WTC11 (cell line): ENCODE measurements at regions not wholly inside any gene's neighbourhood (a gene's known extent, or its start where the extent isn't known, plus 50 kb on each side); places are given as distances from the start of the nearest gene placed in this dataset.

Experiments used
- ATAC-seq: fragments of 200-7000 bp; cut with Tn5 transposase; 2 replicates; pipeline ENCODE4 v1.10.0; 2021; ENCODE audit warnings: mild to moderate bottlenecking, moderate library complexity
- CTCF ChIA-PET: fragments of 300-600 bp; sonication (Branson Sonifier 250); formaldehyde crosslinking; loops from one replicate; lab custom pipeline; 2021; ENCODE audit warnings: antibody characterized with exemption; lab: Charles Lee
- POLR2A ChIA-PET: fragments of 350-600 bp; sonication (Branson Sonifier 250); formaldehyde crosslinking; loops from one replicate; lab custom pipeline; 2021; ENCODE audit warnings: antibody characterized with exemption; lab: Charles Lee
- DNase-seq: peaks from one replicate; pipeline ENCODE4 v3.0.0; 2021; ENCODE audit warnings: low spot score
- H3K27ac Mint-ChIP-seq: 2 replicates; pipeline ENCODE4 v1.8.0; 2021; ENCODE audit warnings: mixed read lengths
- H3K27me3 Mint-ChIP-seq: 2 replicates; pipeline ENCODE4 v1.8.0; 2021; ENCODE audit warnings: low read depth, mild to moderate bottlenecking, moderate library complexity, mixed read lengths
- H3K36me3 Mint-ChIP-seq: 2 replicates; pipeline ENCODE4 v1.8.0; 2021; ENCODE audit warnings: mixed read lengths
- H3K4me1 Mint-ChIP-seq: 2 replicates; pipeline ENCODE4 v1.8.0; 2022; ENCODE audit warnings: mixed read lengths
- H3K4me3 Mint-ChIP-seq: 2 replicates; pipeline ENCODE4 v1.8.0; 2021; ENCODE audit warnings: mild to moderate bottlenecking, moderate library complexity, mixed read lengths
- H3K9me3 Mint-ChIP-seq: 2 replicates; pipeline ENCODE4 v1.8.0; 2021; ENCODE audit warnings: mixed read lengths
- EMX1 ChIP-seq: fragments of 250-450 bp; sonication (Bioruptor Pico); IDR thresholded peaks from 2 replicates; pipeline ENCODE4 v1.8.0; 2021; ENCODE audit warnings: mild to moderate bottlenecking
- ERG ChIP-seq: fragments of 250-450 bp; sonication (Bioruptor Pico); IDR thresholded peaks from 2 replicates; pipeline ENCODE4 v1.8.0; 2021; ENCODE audit warnings: mild to moderate bottlenecking
- IRF2 ChIP-seq: sonication (generic); formaldehyde crosslinking; IDR thresholded peaks from 2 replicates; pipeline ENCODE4 v1.8.0; 2022; ENCODE audit warnings: low read depth, missing genetic modification reagents, borderline replicate concordance
- JAZF1 ChIP-seq: fragments of 250-450 bp; sonication (Bioruptor Pico); IDR thresholded peaks from 2 replicates; pipeline ENCODE4 v1.9.0; 2021; ENCODE audit warnings: moderate library complexity, mild to moderate bottlenecking, inconsistent platforms
- JUN ChIP-seq: sonication (generic); formaldehyde crosslinking; IDR thresholded peaks from 2 replicates; pipeline ENCODE4 v1.8.0; 2023; ENCODE audit warnings: mild to moderate bottlenecking, missing genetic modification reagents
- MLX ChIP-seq: sonication (generic); formaldehyde crosslinking; IDR thresholded peaks from 2 replicates; pipeline ENCODE4 v1.8.1; 2023; ENCODE audit warnings: mild to moderate bottlenecking, missing genetic modification reagents, moderate library complexity
- NR1H2 ChIP-seq: sonication (generic); formaldehyde crosslinking; IDR thresholded peaks from 2 replicates; pipeline ENCODE4 v1.9.0; 2021; ENCODE audit warnings: mild to moderate bottlenecking, moderate library complexity, missing genetic modification reagents
- PRRX2 ChIP-seq: fragments of 250-450 bp; sonication (Bioruptor Pico); IDR thresholded peaks from 2 replicates; pipeline ENCODE4 v1.8.0; 2021; ENCODE audit warnings: mild to moderate bottlenecking
- SOX15 ChIP-seq: fragments of 250-450 bp; sonication (Bioruptor Pico); IDR thresholded peaks from 2 replicates; pipeline ENCODE4 v1.9.0; 2021; ENCODE audit warnings: mild to moderate bottlenecking
- TP53 ChIP-seq: sonication (generic); formaldehyde crosslinking; IDR thresholded peaks from 2 replicates; pipeline ENCODE4 v1.8.1; 2023; ENCODE audit warnings: mild to moderate bottlenecking, missing genetic modification reagents
- USF1 ChIP-seq: sonication (generic); formaldehyde crosslinking; IDR thresholded peaks from 2 replicates; pipeline ENCODE4 v1.8.0; 2022; ENCODE audit warnings: mild to moderate bottlenecking, missing genetic modification reagents
- ZBTB21 ChIP-seq: sonication (generic); formaldehyde crosslinking; IDR thresholded peaks from 2 replicates; pipeline ENCODE4 v1.8.1; 2023; ENCODE audit warnings: mild to moderate bottlenecking, missing genetic modification reagents, borderline replicate concordance
- ZNF138 ChIP-seq: sonication (generic); formaldehyde crosslinking; conservative IDR thresholded peaks from 2 replicates; pipeline ENCODE4 v1.8.1; 2022; ENCODE audit warnings: mild to moderate bottlenecking, moderate library complexity, missing genetic modification reagents
- ZNF263 ChIP-seq: sonication (generic); formaldehyde crosslinking; IDR thresholded peaks from 2 replicates; pipeline ENCODE4 v1.8.1; 2022; ENCODE audit warnings: low read depth, mild to moderate bottlenecking, moderate library complexity, missing genetic modification reagents
- ZNF671 ChIP-seq: fragments of 250-450 bp; sonication (Bioruptor Pico); IDR thresholded peaks from 2 replicates; pipeline ENCODE4 v1.8.0; 2021; ENCODE audit warnings: mild to moderate bottlenecking
- TF ChIP-seq, protein P1 (sequence below): sonication (generic); formaldehyde crosslinking; IDR thresholded peaks from 2 replicates; pipeline ENCODE4 v1.8.1; 2022; ENCODE audit warnings: missing genetic modification reagents, borderline replicate concordance
- TF ChIP-seq, protein P2 (sequence below): sonication (generic); formaldehyde crosslinking; IDR thresholded peaks from 2 replicates; pipeline ENCODE4 v1.8.1; 2022; ENCODE audit warnings: mild to moderate bottlenecking, moderate library complexity, missing genetic modification reagents
- TF ChIP-seq, protein P3 (sequence below): fragments of 250-450 bp; sonication (Bioruptor Pico); IDR thresholded peaks from 2 replicates; pipeline ENCODE4 v1.9.0; 2021; ENCODE audit warnings: mild to moderate bottlenecking

DNA sequence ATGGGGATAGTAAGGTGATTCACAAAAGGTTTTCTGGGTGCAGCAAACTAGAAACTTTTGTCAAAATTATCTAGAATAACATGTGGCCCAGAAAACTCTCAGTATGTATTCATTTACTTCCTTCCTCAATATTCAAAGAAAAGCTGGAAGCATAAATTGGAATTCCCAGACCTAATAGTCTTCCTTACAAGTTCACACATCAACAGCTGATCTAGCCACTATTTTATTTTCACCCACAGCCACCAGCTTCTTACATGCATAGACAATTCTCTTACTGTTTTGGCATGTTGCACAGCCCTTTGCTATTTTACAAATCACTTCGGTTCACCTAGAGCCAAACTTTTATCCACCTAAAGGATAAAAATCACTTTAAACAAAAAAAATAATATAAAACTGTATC is 647.8 kb upstream of the CCDC54 start (continued):
- TF ChIP-seq ERG, result no peak

DNA sequence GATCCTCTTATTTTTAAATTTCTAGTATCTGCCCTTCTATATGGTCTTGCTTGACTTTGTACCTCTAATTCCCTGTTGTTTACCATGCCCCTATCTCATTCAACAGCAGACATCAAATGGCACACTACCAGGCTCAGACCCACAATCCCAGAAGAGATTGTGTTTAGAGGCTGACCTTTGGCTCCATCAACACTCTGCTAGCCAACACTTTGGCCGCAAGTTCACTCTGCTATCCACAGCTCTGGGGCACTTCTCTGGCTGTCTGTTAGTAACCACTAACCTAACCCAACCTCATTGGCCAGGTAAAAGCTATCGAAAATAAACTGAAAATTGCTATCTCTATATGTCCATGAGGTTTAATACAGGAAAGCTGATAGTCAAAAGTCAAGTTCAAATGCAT is 646.0 kb upstream of the CCDC54 start:
- no peak overlapping the region for H3K4me3 Mint-ChIP-seq
- no peak for DNase-seq
- ChIA-PET POLR2A (no interaction called here), CTCF (no interaction called here)
- no peak for ATAC-seq
- TF ChIP-seq SOX15 (CRISPR knock-in tag) (no peak), TP53 (CRISPR knock-in tag) (no peak), JAZF1 (CRISPR knock-in tag) (no peak), NR1H2 (CRISPR knock-in tag) (no peak)
- TF ChIP-seq, protein P1, sequence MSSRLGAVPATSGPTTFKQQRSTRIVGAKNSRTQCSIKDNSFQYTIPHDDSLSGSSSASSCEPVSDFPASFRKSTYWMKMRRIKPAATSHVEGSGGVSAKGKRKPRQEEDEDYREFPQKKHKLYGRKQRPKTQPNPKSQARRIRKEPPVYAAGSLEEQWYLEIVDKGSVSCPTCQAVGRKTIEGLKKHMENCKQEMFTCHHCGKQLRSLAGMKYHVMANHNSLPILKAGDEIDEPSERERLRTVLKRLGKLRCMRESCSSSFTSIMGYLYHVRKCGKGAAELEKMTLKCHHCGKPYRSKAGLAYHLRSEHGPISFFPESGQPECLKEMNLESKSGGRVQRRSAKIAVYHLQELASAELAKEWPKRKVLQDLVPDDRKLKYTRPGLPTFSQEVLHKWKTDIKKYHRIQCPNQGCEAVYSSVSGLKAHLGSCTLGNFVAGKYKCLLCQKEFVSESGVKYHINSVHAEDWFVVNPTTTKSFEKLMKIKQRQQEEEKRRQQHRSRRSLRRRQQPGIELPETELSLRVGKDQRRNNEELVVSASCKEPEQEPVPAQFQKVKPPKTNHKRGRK (CRISPR knock-in tag), result no peak
- no peak overlapping the region for H3K27ac Mint-ChIP-seq
- no peaks in the 10 kb centered on the region for H3K27me3 Mint-ChIP-seq
- no peaks in the 10 kb centered on the region for H3K36me3 Mint-ChIP-seq
- H3K4me1 Mint-ChIP-seq, result peaks cover 8% of the 10 kb centered on the region
- H3K9me3 Mint-ChIP-seq, result 0 out of 2 replicates have a peak, but pooled peaks cover 4% of the 10 kb centered on the region

DNA sequence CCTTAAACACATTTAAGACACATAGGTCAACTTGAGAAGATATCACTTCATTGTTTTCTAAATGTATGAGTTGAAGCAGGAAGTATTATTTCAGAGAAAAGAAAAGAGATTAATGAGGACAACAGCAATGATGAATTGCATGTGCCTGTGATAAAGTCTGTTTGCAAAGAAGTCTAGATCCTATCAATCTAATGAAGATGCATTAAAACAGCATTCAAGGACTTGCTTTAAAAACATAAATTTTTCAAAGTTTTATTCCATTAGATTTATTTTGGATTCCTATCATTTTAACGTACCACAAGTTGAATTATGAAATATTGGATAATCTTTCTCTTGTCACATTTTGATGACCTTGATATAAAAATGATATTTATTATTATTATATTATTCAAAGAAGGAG is 642.5 kb upstream of the CCDC54 start:
- no peaks in the 10 kb centered on the region for H3K36me3 Mint-ChIP-seq
- H3K4me3 Mint-ChIP-seq, result no peak overlapping the region
- CTCF ChIA-PET, result no interaction called here
- H3K4me1 Mint-ChIP-seq, result peaks cover 3% of the 10 kb centered on the region
- POLR2A ChIA-PET, result no interaction called here
- TF ChIP-seq JUN (CRISPR knock-in tag) (no peak), ZBTB21 (CRISPR knock-in tag) (no peak), ZNF263 (CRISPR knock-in tag) (no peak), ZNF138 (CRISPR knock-in tag) (no peak), USF1 (no peak), IRF2 (no peak), EMX1 (CRISPR knock-in tag) (no peak), PRRX2 (CRISPR knock-in tag) (no peak), ZNF671 (CRISPR knock-in tag) (no peak)
- TF ChIP-seq, protein P2, sequence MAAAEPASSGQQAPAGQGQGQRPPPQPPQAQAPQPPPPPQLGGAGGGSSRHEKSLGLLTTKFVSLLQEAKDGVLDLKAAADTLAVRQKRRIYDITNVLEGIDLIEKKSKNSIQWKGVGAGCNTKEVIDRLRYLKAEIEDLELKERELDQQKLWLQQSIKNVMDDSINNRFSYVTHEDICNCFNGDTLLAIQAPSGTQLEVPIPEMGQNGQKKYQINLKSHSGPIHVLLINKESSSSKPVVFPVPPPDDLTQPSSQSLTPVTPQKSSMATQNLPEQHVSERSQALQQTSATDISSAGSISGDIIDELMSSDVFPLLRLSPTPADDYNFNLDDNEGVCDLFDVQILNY (CRISPR knock-in tag), result no peak
- ATAC-seq, result no peak
- H3K27ac Mint-ChIP-seq, result no peak overlapping the region
- peaks cover 12% of the 10 kb centered on the region for H3K9me3 Mint-ChIP-seq
- H3K27me3 Mint-ChIP-seq, result no peaks in the 10 kb centered on the region
- DNase-seq, result no peak

DNA sequence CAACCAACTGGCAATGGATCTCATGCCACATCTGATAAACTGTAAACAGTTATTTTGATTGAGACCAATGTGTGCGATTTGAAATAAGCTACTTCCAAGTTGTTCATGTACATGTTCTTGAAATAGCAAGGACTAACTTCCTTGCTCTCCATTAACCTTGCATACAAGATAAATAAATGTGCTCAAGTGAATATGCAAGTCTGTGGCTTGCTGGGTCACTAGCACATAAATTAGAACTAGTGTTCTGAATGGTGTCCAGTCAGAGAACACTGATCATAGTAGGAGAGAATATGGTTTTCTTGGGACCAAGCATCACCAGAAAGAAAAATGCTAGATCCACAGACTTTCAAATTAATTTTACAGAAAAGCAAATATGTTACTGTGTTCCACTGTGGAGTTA is 640.0 kb upstream of the CCDC54 start:
- H3K36me3 Mint-ChIP-seq, result no peaks in the 10 kb centered on the region
- H3K27ac Mint-ChIP-seq, result no peak overlapping the region
- H3K9me3 Mint-ChIP-seq, result peaks cover 12% of the 10 kb centered on the region
- H3K4me1 Mint-ChIP-seq, result peaks cover 15% of the 10 kb centered on the region
- ATAC-seq (no peak), DNase-seq (no peak)
- CTCF ChIA-PET, result no interaction called here
- no peaks in the 10 kb centered on the region for H3K27me3 Mint-ChIP-seq
- POLR2A ChIA-PET, result no interaction called here
- TF ChIP-seq, protein P3, sequence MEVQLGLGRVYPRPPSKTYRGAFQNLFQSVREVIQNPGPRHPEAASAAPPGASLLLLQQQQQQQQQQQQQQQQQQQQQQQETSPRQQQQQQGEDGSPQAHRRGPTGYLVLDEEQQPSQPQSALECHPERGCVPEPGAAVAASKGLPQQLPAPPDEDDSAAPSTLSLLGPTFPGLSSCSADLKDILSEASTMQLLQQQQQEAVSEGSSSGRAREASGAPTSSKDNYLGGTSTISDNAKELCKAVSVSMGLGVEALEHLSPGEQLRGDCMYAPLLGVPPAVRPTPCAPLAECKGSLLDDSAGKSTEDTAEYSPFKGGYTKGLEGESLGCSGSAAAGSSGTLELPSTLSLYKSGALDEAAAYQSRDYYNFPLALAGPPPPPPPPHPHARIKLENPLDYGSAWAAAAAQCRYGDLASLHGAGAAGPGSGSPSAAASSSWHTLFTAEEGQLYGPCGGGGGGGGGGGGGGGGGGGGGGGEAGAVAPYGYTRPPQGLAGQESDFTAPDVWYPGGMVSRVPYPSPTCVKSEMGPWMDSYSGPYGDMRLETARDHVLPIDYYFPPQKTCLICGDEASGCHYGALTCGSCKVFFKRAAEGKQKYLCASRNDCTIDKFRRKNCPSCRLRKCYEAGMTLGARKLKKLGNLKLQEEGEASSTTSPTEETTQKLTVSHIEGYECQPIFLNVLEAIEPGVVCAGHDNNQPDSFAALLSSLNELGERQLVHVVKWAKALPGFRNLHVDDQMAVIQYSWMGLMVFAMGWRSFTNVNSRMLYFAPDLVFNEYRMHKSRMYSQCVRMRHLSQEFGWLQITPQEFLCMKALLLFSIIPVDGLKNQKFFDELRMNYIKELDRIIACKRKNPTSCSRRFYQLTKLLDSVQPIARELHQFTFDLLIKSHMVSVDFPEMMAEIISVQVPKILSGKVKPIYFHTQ, result no peak
- TF ChIP-seq MLX (CRISPR knock-in tag), result no peak
- no peak overlapping the region for H3K4me3 Mint-ChIP-seq
